Ascending aorta (tissue), 2 donors: ENCODE measurements at regions not wholly inside any gene's neighbourhood (a gene's known extent, or its start where the extent isn't known, plus 50 kb on each side); places are given as distances from the start of the nearest gene placed in this dataset.
A peak's percentile ranks its signal among the peaks of the same experiment; 100 is the strongest.

Source experiments
- DNase-seq, 2 donors: peaks; one replicate each; pipeline ENCODE4 v3.0.0-alpha.2; 2019; ENCODE audit warnings: low spot score in 2 of 2
- H3K27ac ChIP-seq, 2 donors: fragments of 200-600 bp; sonication (generic); one replicate each; pipeline ENCODE4 v1.5.1; 2016 to 2017; ENCODE audit warnings: mild to moderate bottlenecking in 1 of 2
- H3K27me3 ChIP-seq: fragments of 200-600 bp; sonication (generic); one replicate; pipeline ENCODE4 v1.5.1; 2017
- H3K36me3 ChIP-seq, 2 donors: fragments of 200-600 bp; sonication (generic); one replicate each; pipeline ENCODE4 v1.5.1; 2016
- H3K4me1 ChIP-seq, 2 donors: fragments of 200-600 bp; sonication (generic); one replicate each; pipeline ENCODE4 v1.5.1; 2016 to 2017; ENCODE audit warnings: mild to moderate bottlenecking in 1 of 2
- H3K4me3 ChIP-seq, 2 donors: fragments of 200-600 bp; sonication (generic); one replicate each; pipeline ENCODE4 v1.5.1; 2016 to 2017; ENCODE audit warnings: mild to moderate bottlenecking in 1 of 2
- H3K9me3 ChIP-seq, 2 donors: fragments of 200-600 bp; sonication (generic); one replicate each; pipeline ENCODE4 v1.5.1; 2016
- intact Hi-C: fragments of 100-400 bp; cut with DNase I; formaldehyde crosslinking; loops from one replicate; pipeline ENCODE4 v1.15.1; 2023
- TF ChIP-seq, protein P1 (sequence below), 3 experiments: fragments of 200-600 bp in 2 of 3; fragments of 450-650 bp in 1 of 3; sonication (generic) in 2 of 3; IDR thresholded peaks; one replicate each; pipeline ENCODE4 v1.5.1; 2016 to 2019; ENCODE audit warnings: antibody characterized with exemption in 3 of 3, mild to moderate bottlenecking in 1 of 3, moderate library complexity in 1 of 3

DNA sequence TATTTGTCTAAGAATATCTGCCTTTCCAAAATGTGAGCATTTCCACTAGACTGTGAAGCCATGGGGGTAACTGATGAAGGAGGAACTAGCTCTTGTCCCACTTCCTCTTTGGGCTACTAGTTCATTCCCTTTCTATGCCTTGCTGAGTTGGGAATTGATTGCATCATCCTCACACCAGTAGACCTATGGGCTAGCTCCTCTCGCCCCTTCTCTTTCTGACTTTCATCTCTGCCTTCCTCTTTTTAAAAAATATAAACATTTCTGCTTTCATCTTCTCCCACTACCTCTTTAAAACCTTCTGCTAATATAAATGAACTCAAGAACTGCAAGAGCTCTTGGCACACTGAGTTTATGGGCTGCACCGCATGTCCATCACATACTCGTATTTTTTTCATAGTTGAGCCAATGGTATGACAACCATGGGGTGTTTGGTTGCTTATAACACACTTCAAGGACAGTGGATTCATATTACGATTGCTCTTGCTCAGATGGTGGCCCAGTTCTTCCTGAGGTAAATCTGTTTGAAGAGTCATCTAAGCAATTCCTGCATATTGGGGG lies 182.0 kb downstream of the REEP3 start:
- Histone ChIP-seq H3K4me3 (no peak overlapping the region), H3K27me3 (no peaks in the 10 kb centered on the region), H3K27ac (no peak overlapping the region), H3K9me3 (no peaks in the 10 kb centered on the region), H3K4me1 (peaks cover 4 to 37% of the 10 kb centered on the region in 2 donors), H3K36me3 (no peaks in the 10 kb centered on the region)
- TF ChIP-seq, protein P1, sequence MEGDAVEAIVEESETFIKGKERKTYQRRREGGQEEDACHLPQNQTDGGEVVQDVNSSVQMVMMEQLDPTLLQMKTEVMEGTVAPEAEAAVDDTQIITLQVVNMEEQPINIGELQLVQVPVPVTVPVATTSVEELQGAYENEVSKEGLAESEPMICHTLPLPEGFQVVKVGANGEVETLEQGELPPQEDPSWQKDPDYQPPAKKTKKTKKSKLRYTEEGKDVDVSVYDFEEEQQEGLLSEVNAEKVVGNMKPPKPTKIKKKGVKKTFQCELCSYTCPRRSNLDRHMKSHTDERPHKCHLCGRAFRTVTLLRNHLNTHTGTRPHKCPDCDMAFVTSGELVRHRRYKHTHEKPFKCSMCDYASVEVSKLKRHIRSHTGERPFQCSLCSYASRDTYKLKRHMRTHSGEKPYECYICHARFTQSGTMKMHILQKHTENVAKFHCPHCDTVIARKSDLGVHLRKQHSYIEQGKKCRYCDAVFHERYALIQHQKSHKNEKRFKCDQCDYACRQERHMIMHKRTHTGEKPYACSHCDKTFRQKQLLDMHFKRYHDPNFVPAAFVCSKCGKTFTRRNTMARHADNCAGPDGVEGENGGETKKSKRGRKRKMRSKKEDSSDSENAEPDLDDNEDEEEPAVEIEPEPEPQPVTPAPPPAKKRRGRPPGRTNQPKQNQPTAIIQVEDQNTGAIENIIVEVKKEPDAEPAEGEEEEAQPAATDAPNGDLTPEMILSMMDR (IDR thresholded peaks at IDR 0.05): no peak
- intact Hi-C loops: no loop called here
- no peak for DNase-seq

DNA sequence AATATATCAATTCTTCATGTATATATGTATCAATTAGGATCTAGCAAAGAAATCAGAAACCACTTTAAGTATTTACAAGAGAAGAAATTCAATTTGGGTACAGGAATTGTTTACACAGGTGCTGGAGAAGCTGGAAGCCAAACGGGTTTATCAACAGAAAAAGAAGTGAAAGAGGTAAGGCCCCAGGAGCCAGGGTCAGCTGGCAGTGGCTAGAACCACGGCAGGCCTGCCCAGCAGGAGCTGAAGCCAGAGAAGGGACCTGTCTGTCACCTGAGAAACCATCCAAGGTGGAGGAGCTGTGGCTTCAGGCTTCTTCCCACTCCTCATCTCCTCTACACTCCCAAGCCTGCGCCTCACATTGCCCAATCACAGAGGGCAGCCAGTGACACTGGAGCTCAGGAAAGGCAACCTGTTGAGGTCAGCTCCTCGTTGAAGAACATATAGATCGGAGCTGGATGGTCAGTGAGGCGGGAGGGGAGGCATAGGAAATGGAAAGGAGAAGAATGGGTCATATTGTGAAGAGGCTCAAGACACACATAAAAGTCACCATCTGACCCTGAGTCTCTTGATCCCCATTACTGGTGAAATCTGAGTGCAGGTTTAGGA lies 182.6 kb downstream of the REEP3 start:
- TF ChIP-seq, protein P1 (IDR thresholded peaks at IDR 0.05): no peak
- H3K36me3 ChIP-seq: no peaks in the 10 kb centered on the region
- H3K9me3 ChIP-seq: no peaks in the 10 kb centered on the region
- no peak overlapping the region for H3K27ac ChIP-seq
- intact Hi-C loops: no loop called here
- H3K4me3 ChIP-seq: no peak overlapping the region
- peaks cover 4 to 36% of the 10 kb centered on the region in 2 donors for H3K4me1 ChIP-seq
- H3K27me3 ChIP-seq: no peaks in the 10 kb centered on the region
- no peak for DNase-seq

DNA sequence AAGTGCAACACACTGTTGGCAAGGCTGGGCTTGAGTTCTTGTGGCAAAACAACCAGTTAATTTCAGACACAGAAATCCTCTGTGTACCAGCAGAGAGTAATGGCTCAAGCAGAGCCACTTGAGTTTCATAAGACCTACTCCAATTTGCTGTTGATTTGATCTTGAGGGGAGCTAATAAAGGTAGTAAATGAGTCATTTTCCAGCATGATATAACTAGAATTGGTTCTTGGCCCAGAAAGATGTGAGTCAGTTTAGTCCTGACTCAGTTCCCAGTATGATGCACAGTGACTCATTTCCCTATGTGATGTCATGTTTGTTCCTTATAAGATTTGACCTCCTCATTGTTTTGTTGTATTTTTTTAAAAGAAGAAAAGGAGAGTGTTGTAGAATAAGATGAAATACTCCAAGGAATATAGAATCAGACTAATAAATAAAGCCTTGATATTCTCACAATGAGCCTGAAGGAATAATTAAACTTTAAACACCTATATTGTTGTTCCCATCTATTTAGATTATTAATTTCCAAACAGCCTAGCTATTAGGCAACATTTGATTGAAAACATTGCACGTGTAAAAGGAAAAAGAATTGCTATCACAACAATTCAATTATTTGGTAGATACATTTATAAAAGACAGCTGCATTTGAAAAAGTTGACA lies 186.2 kb downstream of the REEP3 start:
- intact Hi-C loops: no loop called here

DNA sequence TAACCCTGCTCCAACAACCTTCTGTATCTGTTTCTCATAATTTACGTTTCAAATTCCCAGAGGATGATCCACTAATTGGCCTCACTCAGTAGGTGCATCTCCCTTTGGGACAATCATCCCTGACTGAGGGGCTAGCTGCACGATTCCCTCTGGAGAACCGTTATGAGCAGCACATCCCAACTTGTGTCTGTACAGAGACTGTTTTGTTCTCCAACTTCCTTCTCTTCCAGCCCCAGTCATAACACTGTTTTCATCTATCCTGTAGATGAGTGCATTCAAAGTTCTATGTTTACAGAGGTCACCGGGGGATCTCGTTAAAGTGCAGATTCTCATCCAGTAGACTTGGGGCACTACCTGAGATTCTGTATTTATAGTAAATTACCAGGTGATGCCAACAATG lies 187.2 kb downstream of the REEP3 start:
- Histone ChIP-seq H3K4me3 (no peak overlapping the region), H3K27me3 (no peaks in the 10 kb centered on the region), H3K36me3 (no peaks in the 10 kb centered on the region), H3K4me1 (peaks cover 11 to 41% of the 10 kb centered on the region in 2 donors), H3K27ac (peak overlapping the region in 1 of 2 donors; percentile 57), H3K9me3 (no peaks in the 10 kb centered on the region)
- DNase-seq: no peak
- intact Hi-C loops: no loop called here
- TF ChIP-seq, protein P1 (IDR thresholded peaks at IDR 0.05): no peak

More for the DNA sequence above, 186.2 kb downstream of the REEP3 start:
- peak in 1 of 2 donors; percentile 81 for DNase-seq
- H3K9me3 ChIP-seq: no peaks in the 10 kb centered on the region
- TF ChIP-seq, protein P1 (IDR thresholded peaks at IDR 0.05): no peak
- H3K27me3 ChIP-seq: no peaks in the 10 kb centered on the region
- H3K4me3 ChIP-seq: no peak overlapping the region
- peak overlapping the region; percentile 60 to 75 for H3K27ac ChIP-seq
- no peaks in the 10 kb centered on the region for H3K36me3 ChIP-seq
- H3K4me1 ChIP-seq: peaks cover 8 to 31% of the 10 kb centered on the region in 2 donors

DNA sequence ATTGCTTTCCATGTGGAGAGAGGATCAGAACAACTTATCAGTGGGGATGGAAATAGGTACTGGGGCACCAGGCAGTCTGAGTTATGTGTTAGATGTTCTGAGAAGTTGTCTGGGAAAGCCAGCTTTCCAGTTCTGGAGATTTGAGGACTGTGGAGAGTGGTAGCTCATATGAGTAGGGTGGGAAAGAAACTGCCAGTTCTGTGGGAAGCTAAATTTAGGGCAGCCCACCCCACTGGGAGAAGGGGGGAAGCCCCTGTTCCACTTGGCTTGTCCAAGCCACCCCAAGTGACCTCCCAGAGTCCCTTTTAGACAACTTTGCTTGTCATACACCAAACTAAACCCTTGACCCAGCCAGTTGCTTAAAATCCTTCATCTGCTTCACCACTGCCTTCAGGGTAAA lies 189.5 kb downstream of the REEP3 start:
- peaks cover 11 to 48% of the 10 kb centered on the region in 2 donors for H3K4me1 ChIP-seq
- TF ChIP-seq, protein P1 (IDR thresholded peaks at IDR 0.05): no peak
- peak overlapping the region; percentile 89 to 91 for H3K27ac ChIP-seq
- no peak overlapping the region for H3K4me3 ChIP-seq
- no peaks in the 10 kb centered on the region for H3K9me3 ChIP-seq
- intact Hi-C loops: loop anchor here (5.0 kb wide), 4 partner anchors 138 to 893 kb away; partner anchors contain the start of genes EGR2 and REEP3
- H3K27me3 ChIP-seq: no peaks in the 10 kb centered on the region
- H3K36me3 ChIP-seq: no peaks in the 10 kb centered on the region
- no peak for DNase-seq
